ENCODE measurements at regions not wholly inside any gene's neighbourhood (a gene's known extent, or its start where the extent isn't known, plus 50 kb on each side); places are given as distances from the start of the nearest gene placed in this dataset.

GRCh38 chr10:14407567-14407966 is 76.8 kb upstream of the FRMD4A start:
- Mint-ChIP-seq H3K9me3 (ENCODE audit: low read depth) (peaks cover 8% of the 10 kb centered on the region), H3K27me3 (peaks cover 48% of the 10 kb centered on the region), H3K36me3 (ENCODE audit: low read depth) (peaks cover 2% of the 10 kb centered on the region), H3K4me1 (peaks cover 22% of the 10 kb centered on the region), H3K4me3 (no peak overlapping the region), H3K27ac (no peak overlapping the region)
- intact Hi-C loops (cut with DNase I, micrococcal nuclease), result no loop called here
- ATAC-seq (no peak), DNase-seq (no peak)
- ChIA-PET POLR2A (no interaction called here), CTCF (interaction anchor here (0.7 to 2.8 kb wide), 2 partner anchors 12 to 22 kb away, joined by 3 to 10 read pairs; no protein-coding TSS in a partner anchor)

DNA sequence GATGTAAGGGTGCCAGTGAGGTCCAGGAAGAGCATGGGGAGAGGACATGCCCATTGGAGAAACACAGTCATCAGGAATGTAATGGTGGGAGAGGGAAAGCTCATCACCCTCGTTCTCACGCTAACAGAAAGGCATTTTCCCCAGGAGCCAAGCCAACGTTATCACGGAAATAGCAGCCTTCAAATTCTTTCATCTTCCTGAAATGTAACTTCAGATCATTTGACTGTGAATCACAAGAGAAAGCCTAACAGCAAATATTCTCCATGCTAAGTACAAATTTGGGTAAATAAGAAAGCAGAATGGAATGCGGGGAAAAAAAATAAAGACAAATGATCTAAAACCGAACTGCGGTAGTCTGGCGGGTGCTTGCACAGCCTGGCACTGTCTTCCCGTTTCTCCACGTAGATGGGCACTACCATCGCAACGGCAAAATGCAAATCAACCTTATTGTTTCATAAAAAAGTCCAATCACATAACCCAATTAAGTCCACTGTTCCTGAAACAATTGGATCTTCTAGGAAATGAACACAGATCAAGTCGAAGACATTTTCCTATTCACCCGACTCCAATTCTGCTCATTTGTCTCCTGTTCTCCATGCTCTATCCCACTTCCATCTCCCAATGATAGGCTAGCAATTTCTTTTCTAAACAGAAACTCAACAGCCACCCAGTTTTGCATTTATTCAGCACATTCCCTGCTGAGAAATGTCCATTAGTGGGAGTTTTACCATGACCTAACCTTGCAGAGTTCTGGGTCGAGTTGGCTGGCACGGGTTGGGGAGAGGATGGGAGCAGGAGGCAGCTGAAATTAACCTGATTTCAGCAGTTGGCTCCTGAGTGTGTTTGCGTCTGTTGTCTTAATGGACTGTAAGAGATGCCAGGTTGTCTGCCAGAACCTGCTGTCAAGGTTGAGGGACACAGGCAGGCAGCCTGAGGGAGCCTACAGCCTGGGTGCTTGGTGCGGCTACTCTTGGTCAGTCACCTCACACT is 74.6 kb upstream of the FRMD4A start:
- Mint-ChIP-seq H3K27me3 (peaks cover 58% of the 10 kb centered on the region), H3K4me1 (peaks cover 18% of the 10 kb centered on the region), H3K27ac (no peak overlapping the region), H3K36me3 (ENCODE audit: low read depth) (peaks cover 2% of the 10 kb centered on the region), H3K4me3 (no peak overlapping the region), H3K9me3 (ENCODE audit: low read depth) (peaks cover 8% of the 10 kb centered on the region)
- intact Hi-C loops (cut with DNase I, micrococcal nuclease), result no loop called here
- ChIA-PET CTCF (no interaction called here), POLR2A (no interaction called here)
- DNase-seq (no peak), ATAC-seq (no peak)

DNA sequence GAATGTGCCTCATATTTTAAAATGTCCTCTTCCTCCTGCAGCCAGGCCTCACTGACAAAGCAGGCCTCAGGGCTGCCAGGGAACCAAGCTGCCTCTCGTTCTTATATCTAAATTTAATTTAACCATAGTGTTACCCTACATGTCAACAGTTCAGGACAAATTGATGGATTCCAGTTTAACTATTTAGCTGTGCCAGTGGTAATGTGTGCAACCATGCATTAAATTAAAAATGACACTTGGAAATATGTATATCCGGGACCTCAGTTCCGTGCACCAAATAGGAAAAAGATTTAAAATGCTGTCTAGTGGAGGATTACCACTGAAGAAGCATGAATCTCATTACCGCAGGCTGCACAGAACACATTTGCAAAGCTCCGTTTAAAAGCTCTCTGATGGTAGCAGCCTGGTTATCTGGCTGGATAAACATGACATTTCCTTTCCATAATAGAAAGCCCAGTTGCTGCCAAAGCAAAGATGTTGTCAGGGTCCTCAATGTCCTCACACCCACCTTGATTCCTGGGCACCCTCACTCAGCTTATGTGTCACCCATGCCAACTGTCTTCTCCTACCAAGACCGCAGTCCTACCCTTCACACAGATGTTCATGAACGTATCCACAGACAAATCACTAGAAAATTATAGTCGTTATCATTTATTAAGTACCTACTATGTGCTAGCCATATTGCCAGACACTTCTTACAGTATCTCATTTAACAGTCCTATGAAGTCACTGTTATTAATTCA is 73.3 kb upstream of the FRMD4A start:
- ChIA-PET CTCF (interaction anchor here (0.6 to 1.3 kb wide), 3 partner anchors 11 to 410 kb away, joined by 3 read pairs; no protein-coding TSS in a partner anchor), POLR2A (no interaction called here)
- H3K27ac Mint-ChIP-seq, result no peak overlapping the region
- H3K9me3 Mint-ChIP-seq (ENCODE audit: low read depth), result no peaks in the 10 kb centered on the region
- H3K27me3 Mint-ChIP-seq, result peaks cover 65% of the 10 kb centered on the region
- no peak overlapping the region for H3K4me3 Mint-ChIP-seq
- peaks cover 5% of the 10 kb centered on the region for H3K4me1 Mint-ChIP-seq
- ATAC-seq, result no peak
- intact Hi-C loops (cut with DNase I, micrococcal nuclease), result no loop called here
- no peak for DNase-seq
- no peaks in the 10 kb centered on the region for H3K36me3 Mint-ChIP-seq (ENCODE audit: low read depth)

DNA sequence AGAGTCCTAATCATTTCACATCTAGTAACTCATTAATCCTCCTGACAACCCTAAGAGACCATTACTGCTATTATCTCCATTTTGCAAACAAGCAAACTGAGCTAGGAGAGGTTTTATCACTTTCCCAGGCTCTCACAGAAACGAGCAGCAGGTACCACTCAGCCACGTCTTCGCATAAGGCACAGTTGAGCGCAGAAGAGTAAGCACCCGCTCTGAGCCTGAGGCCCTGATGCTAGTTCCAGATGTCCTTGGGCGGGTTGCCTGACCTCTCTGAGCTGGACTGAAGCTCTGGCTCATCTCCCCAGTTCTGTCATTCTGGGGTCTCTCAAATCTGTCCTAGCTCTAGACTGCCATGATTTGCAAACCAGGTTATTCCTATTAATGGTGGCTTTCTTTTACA is 72.6 kb upstream of the FRMD4A start:
- Mint-ChIP-seq H3K4me3 (no peak overlapping the region), H3K9me3 (ENCODE audit: low read depth) (no peaks in the 10 kb centered on the region), H3K4me1 (no peaks in the 10 kb centered on the region), H3K36me3 (ENCODE audit: low read depth) (no peaks in the 10 kb centered on the region), H3K27me3 (peaks cover 69% of the 10 kb centered on the region), H3K27ac (no peak overlapping the region)
- POLR2A ChIA-PET, result no interaction called here
- ATAC-seq, result no peak
- CTCF ChIA-PET, result interaction anchor here (1.1 to 1.3 kb wide), 2 partner anchors 11 to 206 kb away, joined by 3 read pairs; no protein-coding TSS in a partner anchor
- no peak for DNase-seq
- intact Hi-C loops (cut with DNase I, micrococcal nuclease), result no loop called here

DNA sequence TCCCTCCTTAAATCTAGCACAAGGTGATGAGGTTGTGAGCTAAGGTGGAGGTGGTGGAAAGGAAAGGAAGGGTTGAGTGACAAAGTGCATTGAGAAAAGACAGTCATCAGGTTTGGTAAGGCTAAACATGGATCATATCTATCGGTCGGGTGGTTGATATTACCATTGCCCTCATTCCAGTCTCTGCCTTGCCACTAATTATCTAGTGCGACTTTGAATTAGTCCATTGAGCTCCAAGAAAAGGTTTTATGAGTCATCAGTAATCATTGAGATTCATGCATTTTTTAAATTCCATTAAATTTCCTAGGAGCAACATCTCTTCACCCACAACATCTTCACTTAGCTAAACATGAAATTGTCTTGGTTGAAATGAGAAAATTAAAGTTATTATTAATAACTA is 68.9 kb upstream of the FRMD4A start:
- H3K36me3 Mint-ChIP-seq (ENCODE audit: low read depth), result no peaks in the 10 kb centered on the region

DNA sequence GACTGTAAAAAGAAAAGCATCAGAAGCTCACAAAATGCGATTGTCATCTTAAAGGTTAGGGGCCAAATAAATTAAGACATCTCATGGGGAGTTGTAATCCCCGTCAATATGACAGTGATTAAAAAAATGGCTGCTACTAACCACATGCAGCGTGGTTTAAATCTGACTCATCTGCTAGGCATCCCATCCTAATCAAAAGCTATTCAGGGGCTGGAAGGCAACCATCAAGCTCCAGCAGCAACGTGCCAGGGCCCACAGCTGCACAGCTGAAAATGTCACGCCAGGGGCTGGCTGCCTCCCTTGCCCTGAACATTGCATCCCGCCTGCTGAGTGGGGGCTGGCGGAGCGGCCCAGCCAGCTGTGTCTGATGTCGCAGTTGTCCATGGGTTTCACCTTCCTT is 66.3 kb upstream of the FRMD4A start:
- Mint-ChIP-seq H3K27me3 (peaks cover 41% of the 10 kb centered on the region), H3K4me1 (no peaks in the 10 kb centered on the region), H3K4me3 (no peak overlapping the region), H3K36me3 (ENCODE audit: low read depth) (no peaks in the 10 kb centered on the region), H3K9me3 (ENCODE audit: low read depth) (peaks cover 6% of the 10 kb centered on the region), H3K27ac (no peak overlapping the region)
- ATAC-seq (no peak), DNase-seq (no peak)
- POLR2A ChIA-PET, result no interaction called here
- CTCF ChIA-PET, result no interaction called here
- intact Hi-C loops (cut with DNase I, micrococcal nuclease), result no loop called here

More for the DNA sequence above, 68.9 kb upstream of the FRMD4A start:
- Mint-ChIP-seq H3K27me3 (peaks cover 48% of the 10 kb centered on the region), H3K4me1 (no peaks in the 10 kb centered on the region), H3K4me3 (no peak overlapping the region), H3K27ac (no peak overlapping the region), H3K9me3 (ENCODE audit: low read depth) (no peaks in the 10 kb centered on the region)
- ATAC-seq (no peak), DNase-seq (no peak)
- POLR2A ChIA-PET, result interaction anchor here (1.2 kb wide), 1 partner anchor 28 kb away, joined by 4 read pairs; no protein-coding TSS in a partner anchor
- intact Hi-C loops (cut with DNase I, micrococcal nuclease), result no loop called here
- CTCF ChIA-PET, result interaction anchor here (0.6 to 1.1 kb wide), 6 partner anchors 9 to 438 kb away, joined by 3 to 4 read pairs (median 3); partner anchors contain the start of genes CDNF, HSPA14 and MSANTD7

- Mint-ChIP-seq H3K36me3 (ENCODE audit: low read depth) (no peaks in the 10 kb centered on the region), H3K27me3 (peaks cover 37% of the 10 kb centered on the region), H3K4me3 (no peak overlapping the region), H3K4me1 (no peaks in the 10 kb centered on the region), H3K9me3 (ENCODE audit: low read depth) (peaks cover 6% of the 10 kb centered on the region), H3K27ac (no peak overlapping the region)
- no peak for ATAC-seq
- POLR2A ChIA-PET, result no interaction called here
- CTCF ChIA-PET, result interaction anchor here (0.7 to 2.6 kb wide), 3 partner anchors 12 to 28 kb away, joined by 3 to 10 read pairs (median 3); no protein-coding TSS in a partner anchor
- intact Hi-C loops (cut with DNase I, micrococcal nuclease), result no loop called here
- no peak for DNase-seq
Observed at GRCh38 chr10:14396411-14397048, 65.8 kb upstream of the FRMD4A start.

DNA sequence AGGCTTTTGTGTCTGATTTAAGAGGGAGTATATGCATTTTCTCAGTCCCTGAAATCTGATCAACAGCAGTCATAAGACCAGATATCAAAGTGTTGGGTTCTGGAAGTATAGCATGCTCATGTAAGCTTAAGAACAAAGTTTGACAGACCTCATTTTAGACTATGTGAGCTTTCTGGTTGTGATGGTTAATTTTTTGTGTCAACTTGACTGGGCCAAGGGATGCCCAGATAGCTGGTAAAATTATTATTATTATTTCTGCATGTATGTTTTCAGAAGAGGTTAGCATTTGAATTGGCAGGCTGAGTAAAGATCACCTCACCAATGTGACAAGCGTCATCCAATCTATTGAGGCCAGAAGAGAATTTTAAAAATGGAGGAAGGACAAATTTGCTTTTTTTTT is 63.5 kb upstream of the FRMD4A start:
- no peaks in the 10 kb centered on the region for H3K36me3 Mint-ChIP-seq (ENCODE audit: low read depth)
- no peak for DNase-seq
- intact Hi-C loops (cut with DNase I, micrococcal nuclease), result loop anchor here in 1 of 2 experiments (5.0 kb wide), 2 partner anchors 387 to 748 kb away; no protein-coding TSS in a partner anchor
- H3K4me3 Mint-ChIP-seq, result no peak overlapping the region
- H3K9me3 Mint-ChIP-seq (ENCODE audit: low read depth), result peaks cover 15% of the 10 kb centered on the region
- ChIA-PET CTCF (interaction anchor here (2.6 kb wide), 1 partner anchor 14 kb away, joined by 10 read pairs; no protein-coding TSS in a partner anchor), POLR2A (no interaction called here)
- no peak overlapping the region for H3K27ac Mint-ChIP-seq
- no peak for ATAC-seq
- H3K4me1 Mint-ChIP-seq, result peaks cover 22% of the 10 kb centered on the region
- H3K27me3 Mint-ChIP-seq, result peaks cover 17% of the 10 kb centered on the region

GRCh38 chr10:14391342-14391741 is 60.6 kb upstream of the FRMD4A start:
- CTCF ChIA-PET, result interaction anchor here (0.9 to 1.3 kb wide), 2 partner anchors 8 to 65 kb away, joined by 3 read pairs; no protein-coding TSS in a partner anchor

DNA sequence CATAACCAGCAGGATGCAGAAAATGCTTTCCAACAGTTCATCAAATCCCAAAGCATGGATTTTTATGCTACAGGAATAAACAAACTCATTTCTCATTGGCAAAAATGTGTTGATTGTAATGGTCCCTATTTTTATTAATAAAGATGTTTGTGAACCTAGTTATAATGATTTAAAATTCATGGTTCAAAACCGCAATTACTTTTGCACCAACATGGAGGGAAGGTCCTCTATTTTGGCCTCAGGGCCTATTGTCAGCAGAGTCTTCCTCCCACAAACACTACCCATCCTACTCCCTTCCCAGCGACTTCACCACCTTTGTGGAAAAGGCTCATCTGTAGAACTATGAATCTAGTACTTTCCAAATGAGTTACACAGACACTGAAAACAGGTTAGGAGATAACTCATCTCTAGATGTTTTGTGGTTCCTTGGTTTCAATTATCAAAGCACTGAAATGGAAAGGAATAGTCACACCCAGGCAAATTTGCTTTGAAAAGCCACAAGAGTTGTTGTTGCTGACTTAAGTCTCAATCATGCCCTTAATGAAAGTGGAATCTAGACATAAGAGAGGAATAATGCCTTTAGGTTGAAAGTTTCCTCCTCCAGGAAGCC is 59.4 kb upstream of the FRMD4A start:
- Mint-ChIP-seq H3K27ac (peak overlapping the region; percentile 28), H3K9me3 (ENCODE audit: low read depth) (peaks cover 17% of the 10 kb centered on the region), H3K27me3 (peaks cover 20% of the 10 kb centered on the region), H3K4me1 (peaks cover 43% of the 10 kb centered on the region), H3K4me3 (no peak overlapping the region), H3K36me3 (ENCODE audit: low read depth) (peaks cover 2% of the 10 kb centered on the region)
- CTCF ChIA-PET, result no interaction called here
- DNase-seq, result peak; percentile 71
- intact Hi-C loops (cut with DNase I, micrococcal nuclease), result loop anchor here (1.0 to 10.0 kb wide), 10 partner anchors 8 to 752 kb away; no protein-coding TSS in a partner anchor
- POLR2A ChIA-PET, result no interaction called here
- ATAC-seq, result peak; percentile 80

More at GRCh38 chr10:14391342-14391741, 60.6 kb upstream of the FRMD4A start:
- POLR2A ChIA-PET, result no interaction called here
- Mint-ChIP-seq H3K9me3 (ENCODE audit: low read depth) (peaks cover 17% of the 10 kb centered on the region), H3K4me3 (no peak overlapping the region), H3K4me1 (peaks cover 31% of the 10 kb centered on the region), H3K36me3 (ENCODE audit: low read depth) (peaks cover 2% of the 10 kb centered on the region), H3K27ac (no peak overlapping the region), H3K27me3 (peaks cover 20% of the 10 kb centered on the region)
- ATAC-seq (no peak), DNase-seq (no peak)
- intact Hi-C loops (cut with DNase I, micrococcal nuclease), result loop anchor here in 1 of 2 experiments (2.0 to 5.0 kb wide), 3 partner anchors 384 to 751 kb away; no protein-coding TSS in a partner anchor
